ENCODE measurements at regions not wholly inside any gene's neighbourhood (a gene's known extent, or its start where the extent isn't known, plus 50 kb on each side); places are given as distances from the start of the nearest gene placed in this dataset.

GRCh38 chr7:53500076-53500475 is 464.6 kb downstream of the POM121L12 start:
- H3K4me3 Mint-ChIP-seq (ENCODE audit: unreplicated experiment): no peak overlapping the region

GRCh38 chr7:53504914-53505313 is 469.5 kb downstream of the POM121L12 start:
- no peak for DNase-seq (ENCODE audit: low spot score)
- Mint-ChIP-seq H3K27me3 (ENCODE audit: unreplicated experiment) (peaks cover 1% of the 10 kb centered on the region), H3K9me3 (ENCODE audit: unreplicated experiment) (no peaks in the 10 kb centered on the region), H3K36me3 (ENCODE audit: low read depth, unreplicated experiment) (no peaks in the 10 kb centered on the region), H3K27ac (ENCODE audit: unreplicated experiment) (no peak overlapping the region), H3K4me3 (ENCODE audit: unreplicated experiment) (no peak overlapping the region), H3K4me1 (ENCODE audit: unreplicated experiment) (no peaks in the 10 kb centered on the region)
- TF ChIP-seq CTCF (IDR thresholded peaks at IDR 0.05; ENCODE audit: unreplicated experiment): no peak

More at GRCh38 chr7:53500076-53500475, 464.6 kb downstream of the POM121L12 start:
- H3K9me3 Mint-ChIP-seq (ENCODE audit: unreplicated experiment): no peaks in the 10 kb centered on the region
- H3K4me1 Mint-ChIP-seq (ENCODE audit: unreplicated experiment): no peaks in the 10 kb centered on the region
- H3K27me3 Mint-ChIP-seq (ENCODE audit: unreplicated experiment): peaks cover 1% of the 10 kb centered on the region
- TF ChIP-seq CTCF (IDR thresholded peaks at IDR 0.05; ENCODE audit: unreplicated experiment): no peak
- no peaks in the 10 kb centered on the region for H3K36me3 Mint-ChIP-seq (ENCODE audit: low read depth, unreplicated experiment)
- no peak for DNase-seq (ENCODE audit: low spot score)
- H3K27ac Mint-ChIP-seq (ENCODE audit: unreplicated experiment): no peak overlapping the region

GRCh38 chr7:53518319-53518718 is 482.9 kb downstream of the POM121L12 start:
- no peak overlapping the region for H3K4me3 Mint-ChIP-seq (ENCODE audit: unreplicated experiment)
- DNase-seq (ENCODE audit: low spot score): no peak
- no peaks in the 10 kb centered on the region for H3K36me3 Mint-ChIP-seq (ENCODE audit: low read depth, unreplicated experiment)
- TF ChIP-seq CTCF (IDR thresholded peaks at IDR 0.05; ENCODE audit: unreplicated experiment): no peak
- H3K9me3 Mint-ChIP-seq (ENCODE audit: unreplicated experiment): no peaks in the 10 kb centered on the region
- H3K27me3 Mint-ChIP-seq (ENCODE audit: unreplicated experiment): no peaks in the 10 kb centered on the region
- no peaks in the 10 kb centered on the region for H3K4me1 Mint-ChIP-seq (ENCODE audit: unreplicated experiment)
- no peak overlapping the region for H3K27ac Mint-ChIP-seq (ENCODE audit: unreplicated experiment)

- no peak for TF ChIP-seq CTCF (IDR thresholded peaks at IDR 0.05; ENCODE audit: unreplicated experiment)
- H3K4me1 Mint-ChIP-seq (ENCODE audit: unreplicated experiment): no peaks in the 10 kb centered on the region
- H3K4me3 Mint-ChIP-seq (ENCODE audit: unreplicated experiment): no peak overlapping the region
- H3K27me3 Mint-ChIP-seq (ENCODE audit: unreplicated experiment): no peaks in the 10 kb centered on the region
- no peak overlapping the region for H3K27ac Mint-ChIP-seq (ENCODE audit: unreplicated experiment)
- DNase-seq (ENCODE audit: low spot score): no peak
- H3K9me3 Mint-ChIP-seq (ENCODE audit: unreplicated experiment): no peaks in the 10 kb centered on the region
- no peaks in the 10 kb centered on the region for H3K36me3 Mint-ChIP-seq (ENCODE audit: low read depth, unreplicated experiment)
Observed at GRCh38 chr7:53520841-53521240, 485.4 kb downstream of the POM121L12 start.

GRCh38 chr7:53521638-53522184 is 486.3 kb downstream of the POM121L12 start:
- no peak for TF ChIP-seq CTCF (IDR thresholded peaks at IDR 0.05; ENCODE audit: unreplicated experiment)
- Mint-ChIP-seq H3K4me1 (ENCODE audit: unreplicated experiment) (no peaks in the 10 kb centered on the region), H3K27ac (ENCODE audit: unreplicated experiment) (no peak overlapping the region), H3K27me3 (ENCODE audit: unreplicated experiment) (no peaks in the 10 kb centered on the region), H3K4me3 (ENCODE audit: unreplicated experiment) (no peak overlapping the region), H3K9me3 (ENCODE audit: unreplicated experiment) (no peaks in the 10 kb centered on the region), H3K36me3 (ENCODE audit: low read depth, unreplicated experiment) (no peaks in the 10 kb centered on the region)
- no peak for DNase-seq (ENCODE audit: low spot score)

Measured in endothelial cell (in vitro differentiated cells).